Vagina (tissue), 2 donors: ENCODE measurements at regions not wholly inside any gene's neighbourhood (a gene's known extent, or its start where the extent isn't known, plus 50 kb on each side); places are given as distances from the start of the nearest gene placed in this dataset.

Source experiments
- POLR2A ChIP-seq, 2 donors: fragments of 450-650 bp; IDR thresholded peaks; one replicate each; pipeline ENCODE4 v1.6.1; 2017; ENCODE audit warnings: antibody characterized with exemption in 2 of 2, mild to moderate bottlenecking in 2 of 2, moderate library complexity in 2 of 2
- TF ChIP-seq, protein P1 (sequence below), 3 experiments: fragments of 450-650 bp in 2 of 3; fragments of 200-600 bp in 1 of 3; sonication (generic) in 1 of 3; IDR thresholded peaks; one replicate each; pipeline ENCODE4 v1.5.1; 2017 to 2019; ENCODE audit warnings: antibody characterized with exemption in 3 of 3, mild to moderate bottlenecking in 2 of 3, moderate library complexity in 2 of 3

DNA sequence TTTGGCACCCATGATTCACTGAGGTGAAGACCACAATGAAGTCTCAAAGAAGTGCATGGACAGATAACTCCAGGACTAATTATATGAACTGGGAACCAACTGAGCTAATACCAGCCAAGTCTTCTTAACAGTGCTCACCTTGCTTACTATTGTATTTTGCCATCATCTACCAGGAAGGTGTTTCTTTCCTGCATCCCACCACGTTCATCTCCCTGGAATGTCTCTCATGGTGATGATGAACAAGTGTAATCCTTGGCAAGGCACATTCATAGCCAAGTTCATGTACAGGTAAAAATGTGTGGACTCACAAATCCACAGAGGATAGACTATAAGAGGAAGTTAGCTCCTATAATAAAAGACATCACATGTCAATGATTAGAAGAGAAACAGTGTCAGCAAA, 489.1 kb downstream of the SMARCA1 start:
- TF ChIP-seq, protein P1, sequence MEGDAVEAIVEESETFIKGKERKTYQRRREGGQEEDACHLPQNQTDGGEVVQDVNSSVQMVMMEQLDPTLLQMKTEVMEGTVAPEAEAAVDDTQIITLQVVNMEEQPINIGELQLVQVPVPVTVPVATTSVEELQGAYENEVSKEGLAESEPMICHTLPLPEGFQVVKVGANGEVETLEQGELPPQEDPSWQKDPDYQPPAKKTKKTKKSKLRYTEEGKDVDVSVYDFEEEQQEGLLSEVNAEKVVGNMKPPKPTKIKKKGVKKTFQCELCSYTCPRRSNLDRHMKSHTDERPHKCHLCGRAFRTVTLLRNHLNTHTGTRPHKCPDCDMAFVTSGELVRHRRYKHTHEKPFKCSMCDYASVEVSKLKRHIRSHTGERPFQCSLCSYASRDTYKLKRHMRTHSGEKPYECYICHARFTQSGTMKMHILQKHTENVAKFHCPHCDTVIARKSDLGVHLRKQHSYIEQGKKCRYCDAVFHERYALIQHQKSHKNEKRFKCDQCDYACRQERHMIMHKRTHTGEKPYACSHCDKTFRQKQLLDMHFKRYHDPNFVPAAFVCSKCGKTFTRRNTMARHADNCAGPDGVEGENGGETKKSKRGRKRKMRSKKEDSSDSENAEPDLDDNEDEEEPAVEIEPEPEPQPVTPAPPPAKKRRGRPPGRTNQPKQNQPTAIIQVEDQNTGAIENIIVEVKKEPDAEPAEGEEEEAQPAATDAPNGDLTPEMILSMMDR (IDR thresholded peaks at IDR 0.05): no peak
- no peak for TF ChIP-seq POLR2A (IDR thresholded peaks at IDR 0.05)
